Astrocyte of the spinal cord (primary cell): ENCODE measurements at regions not wholly inside any gene's neighbourhood (a gene's known extent, or its start where the extent isn't known, plus 50 kb on each side); places are given as distances from the start of the nearest gene placed in this dataset.

Source experiments
- DNase-seq: peaks from one replicate; pipeline ENCODE4 v3.0.0; 2011; ENCODE audit warnings: low read depth, low spot score
- H3K4me3 ChIP-seq: 2 replicates; pipeline ENCODE4 v1.5.1; 2011; ENCODE audit warnings: low read depth, mild to moderate bottlenecking, low read length, moderate library complexity
- CTCF ChIP-seq: IDR thresholded peaks from 2 replicates; pipeline ENCODE4 v1.5.1; 2012; ENCODE audit warnings: low read depth, mild to moderate bottlenecking, low read length, inconsistent platforms
- in situ Hi-C: cut with HindIII; loops from 2 replicates; pipeline ENCODE4 v1.10.0; 2017; ENCODE audit warnings: low sequenced_read_pairs

GRCh38 chr9:80030801-80031200, 459.0 kb downstream of the TLE4 start:
- in situ Hi-C loops = no loop called here
- DNase-seq = peak; percentile 54
- H3K4me3 ChIP-seq = no peak overlapping the region
- TF ChIP-seq CTCF = no peak

DNA sequence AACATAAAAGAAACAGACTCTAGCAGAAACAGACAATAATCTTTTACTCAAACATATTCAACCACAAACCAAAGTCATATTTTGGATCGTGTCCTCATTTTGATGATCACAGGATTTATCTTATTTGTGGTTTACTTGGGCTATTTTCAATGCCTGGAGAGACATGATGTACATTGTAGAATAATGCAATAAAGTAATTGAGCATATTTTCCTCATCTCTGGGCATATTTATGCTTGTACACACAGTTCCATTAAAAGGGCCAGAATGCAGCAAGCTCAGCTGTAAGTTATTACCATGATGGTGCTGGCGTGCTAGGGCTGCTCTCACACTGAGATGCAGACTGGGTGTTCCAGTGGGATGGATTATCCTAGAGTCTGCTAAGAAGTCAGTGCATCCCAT, 456.7 kb downstream of the TLE4 start:
- in situ Hi-C loops = no loop called here
- no peak for TF ChIP-seq CTCF
- DNase-seq = no peak
- H3K4me3 ChIP-seq = no peak overlapping the region

GRCh38 chr9:80025796-80026520, 454.2 kb downstream of the TLE4 start:
- no peak overlapping the region for H3K4me3 ChIP-seq
- in situ Hi-C loops = no loop called here
- DNase-seq = no peak
- no peak for TF ChIP-seq CTCF

- no peak for TF ChIP-seq CTCF
- in situ Hi-C loops = no loop called here
- H3K4me3 ChIP-seq = no peak overlapping the region
- DNase-seq = no peak
Measured at GRCh38 chr9:80025131-80025530, 453.4 kb downstream of the TLE4 start.

DNA sequence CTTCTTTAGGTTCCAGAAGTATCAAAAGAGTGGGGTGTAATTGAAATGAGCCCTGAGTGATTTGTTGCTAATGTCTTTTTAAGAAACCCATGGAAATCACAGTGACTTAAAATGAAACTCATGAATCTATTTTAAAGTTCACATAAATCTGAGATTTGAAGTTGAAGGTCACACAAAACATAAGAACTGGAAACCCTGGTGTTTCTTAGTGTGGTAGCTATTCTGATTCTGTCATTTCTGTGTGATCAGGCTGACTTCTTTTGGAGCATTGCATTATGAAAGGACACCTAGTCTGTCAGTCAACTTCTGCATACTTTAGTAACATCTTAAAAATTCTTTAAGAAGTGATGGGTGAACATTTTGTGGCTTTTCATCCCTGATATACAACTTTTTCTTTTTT, 448.8 kb downstream of the TLE4 start:
- in situ Hi-C loops = no loop called here
- no peak for TF ChIP-seq CTCF

GRCh38 chr9:80020056-80020455, 448.3 kb downstream of the TLE4 start:
- no peak for TF ChIP-seq CTCF
- no peak overlapping the region for H3K4me3 ChIP-seq
- in situ Hi-C loops = no loop called here
- no peak for DNase-seq

More for the DNA sequence above, 448.8 kb downstream of the TLE4 start:
- no peak for DNase-seq
- H3K4me3 ChIP-seq = no peak overlapping the region

GRCh38 chr9:80013891-80014290, 442.1 kb downstream of the TLE4 start:
- no peak for TF ChIP-seq CTCF
- in situ Hi-C loops = no loop called here
- no peak overlapping the region for H3K4me3 ChIP-seq
- DNase-seq = peak; percentile 40
